ENCODE measurements at regions not wholly inside any gene's neighbourhood (a gene's known extent, or its start where the extent isn't known, plus 50 kb on each side); places are given as distances from the start of the nearest gene placed in this dataset.

- TF ChIP-seq ID3 (CRISPR knock-in tag; IDR thresholded peaks at IDR 0.05): no peak
- no peak for TF ChIP-seq ID3 (tag; IDR thresholded peaks at IDR 0.05)
Observed at GRCh38 chr13:110798081-110798994, 84.8 kb downstream of the ING1 start (continued).

GRCh38 chr13:110799246-110800236 lies 86.0 kb downstream of the ING1 start:
- no peak for DNase-seq (ENCODE audit: extremely low read depth in 1 of 4, low spot score in 3 of 4)
- H3K79me2 ChIP-seq (ENCODE audit: control insufficient read depth, insufficient read depth, low read length): no peaks in the 10 kb centered on the region
- no peak for FAIRE-seq
- in situ Hi-C loops (cut with MboI) (loop anchor here (25.0 kb wide), 1 partner anchor 263 kb away; no protein-coding TSS in a partner anchor), intact Hi-C loops (cut with micrococcal nuclease) (no loop called here)
- H3K9ac ChIP-seq (ENCODE audit: insufficient read depth in 1 of 2, low read depth in 2 of 2, low read length in 2 of 2): no peak overlapping the region
- no peak for TF ChIP-seq ARHGAP35 (IDR thresholded peaks at IDR 0.05; ENCODE audit: partially characterized antibody)
- TF ChIP-seq ATF3 (IDR thresholded peaks at IDR 0.05): 0 out of 2 replicates have a peak, but pooled peaks have one; percentile 21
- TF ChIP-seq ATF3 (CRISPR knock-in tag; conservative IDR thresholded peaks at IDR 0.05): no peak
- no peak for TF ChIP-seq RBM17 (IDR thresholded peaks at IDR 0.05; ENCODE audit: borderline replicate concordance, low read depth, low read length)
- BruUV-seq (replicated peaks): no TSS peak
- no peaks in the 10 kb centered on the region for H3K9me1 ChIP-seq (ENCODE audit: control insufficient read depth, insufficient read depth, low read length)
- no peak for ATAC-seq
- H3K4me3 ChIP-seq: no peak overlapping the region
- no peaks in the 10 kb centered on the region for H3K4me1 ChIP-seq (replicated peaks in 1 of 2; ENCODE audit: control insufficient read depth in 2 of 2, insufficient read depth in 2 of 2, low read length in 2 of 2)
- POLR2A ChIA-PET: interaction anchor here (0.5 to 0.8 kb wide), 2 partner anchors 16 to 616 kb away, joined by 3 to 5 read pairs; no protein-coding TSS in a partner anchor
- no peaks in the 10 kb centered on the region for H4K20me1 ChIP-seq (replicated peaks; ENCODE audit: control insufficient read depth, insufficient read depth, low read length)
- no peak overlapping the region for H3K4me2 ChIP-seq (ENCODE audit: insufficient read depth, low read length)
- no peaks in the 10 kb centered on the region for H3K9me3 ChIP-seq (replicated peaks; ENCODE audit: control insufficient read depth, insufficient read depth, low read depth, low read length)
- H3K27me3 ChIP-seq (ENCODE audit: control insufficient read depth in 2 of 2, insufficient read depth in 2 of 2, low read length in 2 of 2): peaks cover 31 to 45% of the 10 kb centered on the region in 2 experiments
- no peaks in the 10 kb centered on the region for H3K36me3 ChIP-seq (ENCODE audit: control insufficient read depth, insufficient read depth, low read length)
- no peak overlapping the region for H3K27ac ChIP-seq (ENCODE audit: extremely low read depth, low read depth, low read length)
- WGBS (ENCODE audit: insufficient coverage, low coverage, missing lambda C conversion rate): 1% methylated on average over 20 of the region's 30 CpGs
- CTCF ChIA-PET (ENCODE audit: low intra/inter-chr PET ratio): no interaction called here
- H2AFZ ChIP-seq (ENCODE audit: low read depth, low read length): no peak overlapping the region
